ENCODE measurements at regions not wholly inside any gene's neighbourhood (a gene's known extent, or its start where the extent isn't known, plus 50 kb on each side); places are given as distances from the start of the nearest gene placed in this dataset.

DNA sequence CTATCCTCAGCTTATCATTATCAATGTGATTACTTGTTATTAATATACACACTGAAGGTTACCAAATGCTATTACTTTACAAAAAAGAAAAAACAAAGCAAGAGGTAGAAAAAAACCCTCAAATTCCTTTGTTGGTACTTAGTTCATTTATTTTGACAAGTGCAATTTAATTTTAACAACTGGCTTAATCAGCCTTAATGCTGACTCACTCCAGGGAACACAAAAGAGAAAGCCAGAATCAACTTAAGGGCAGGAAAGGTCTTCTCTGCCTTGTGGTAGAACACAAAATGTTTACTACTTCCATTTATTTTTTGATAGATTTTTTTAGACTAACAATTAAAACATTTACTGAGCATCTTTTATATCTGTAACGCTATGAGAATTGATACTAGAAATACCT lies 417.1 kb downstream of the PCDH17 start:
- WGBS (ENCODE audit: insufficient coverage): no CpG with 5 or more reads among the region's 1 CpG
- Histone ChIP-seq H3K79me2 (ENCODE audit: control insufficient read depth, insufficient read depth, low read length) (no peaks in the 10 kb centered on the region), H3K9me3 (ENCODE audit: control extremely low read depth in 1 of 3, control insufficient read depth in 2 of 3, insufficient read depth in 1 of 3, low read length in 2 of 3) (peaks cover 0 to 2% (median 0%) of the 10 kb centered on the region in 3 donors), H3K36me3 (replicated peaks in 1 of 2; ENCODE audit: control extremely low read depth in 1 of 2, control insufficient read depth in 1 of 2, extremely low read depth in 1 of 2, insufficient read depth in 2 of 2, low read length in 1 of 2) (no peaks in the 10 kb centered on the region), H3K4me1 (ENCODE audit: control insufficient read depth in 2 of 2, insufficient read depth in 2 of 2, low read length in 2 of 2) (no peaks in the 10 kb centered on the region), H3K4me2 (replicated peaks; ENCODE audit: low read depth, low read length, poor library complexity, severe bottlenecking) (no peak overlapping the region), H3K9ac (ENCODE audit: low read length) (no peak overlapping the region), H3K27ac (ENCODE audit: low read length in 2 of 2) (no peak overlapping the region), H3K4me3 (ENCODE audit: control extremely low read depth in 1 of 5, extremely low read depth in 1 of 5, insufficient read depth in 1 of 5, low read depth in 2 of 5, low read length in 4 of 5) (no peak overlapping the region), H4K20me1 (ENCODE audit: control insufficient read depth, insufficient read depth, low read length, poor library complexity, severe bottlenecking) (no peaks in the 10 kb centered on the region), H2AFZ (ENCODE audit: insufficient read depth, low read depth, low read length, poor library complexity, severe bottlenecking) (no peak overlapping the region), H3K27me3 (replicated peaks in 1 of 4; ENCODE audit: control extremely low read depth in 1 of 4, control insufficient read depth in 3 of 4, insufficient read depth in 4 of 4, low read length in 3 of 4) (no peaks in the 10 kb centered on the region)
- H3K4me3 Mint-ChIP-seq: no peak overlapping the region
- DNase-seq (no peak), ATAC-seq (ENCODE audit: low read depth) (no peak)
- intact Hi-C loops (cut with micrococcal nuclease): no loop called here
- POLR2A ChIA-PET: no interaction called here
- H3K9me3 Mint-ChIP-seq (ENCODE audit: insufficient read depth): peaks cover 9% of the 10 kb centered on the region
- TF ChIP-seq, protein P1, sequence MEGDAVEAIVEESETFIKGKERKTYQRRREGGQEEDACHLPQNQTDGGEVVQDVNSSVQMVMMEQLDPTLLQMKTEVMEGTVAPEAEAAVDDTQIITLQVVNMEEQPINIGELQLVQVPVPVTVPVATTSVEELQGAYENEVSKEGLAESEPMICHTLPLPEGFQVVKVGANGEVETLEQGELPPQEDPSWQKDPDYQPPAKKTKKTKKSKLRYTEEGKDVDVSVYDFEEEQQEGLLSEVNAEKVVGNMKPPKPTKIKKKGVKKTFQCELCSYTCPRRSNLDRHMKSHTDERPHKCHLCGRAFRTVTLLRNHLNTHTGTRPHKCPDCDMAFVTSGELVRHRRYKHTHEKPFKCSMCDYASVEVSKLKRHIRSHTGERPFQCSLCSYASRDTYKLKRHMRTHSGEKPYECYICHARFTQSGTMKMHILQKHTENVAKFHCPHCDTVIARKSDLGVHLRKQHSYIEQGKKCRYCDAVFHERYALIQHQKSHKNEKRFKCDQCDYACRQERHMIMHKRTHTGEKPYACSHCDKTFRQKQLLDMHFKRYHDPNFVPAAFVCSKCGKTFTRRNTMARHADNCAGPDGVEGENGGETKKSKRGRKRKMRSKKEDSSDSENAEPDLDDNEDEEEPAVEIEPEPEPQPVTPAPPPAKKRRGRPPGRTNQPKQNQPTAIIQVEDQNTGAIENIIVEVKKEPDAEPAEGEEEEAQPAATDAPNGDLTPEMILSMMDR (IDR thresholded peaks at IDR 0.05): no peak
- TF ChIP-seq EZH2 (IDR thresholded peaks at IDR 0.05; ENCODE audit: borderline replicate concordance, insufficient read depth, low read depth, low read length, poor library complexity, severe bottlenecking): no peak
- no peaks in the 10 kb centered on the region for H3K27me3 Mint-ChIP-seq
- H3K27ac Mint-ChIP-seq: no peak overlapping the region
- no peaks in the 10 kb centered on the region for H3K4me1 Mint-ChIP-seq
- CTCF ChIA-PET: no interaction called here

DNA sequence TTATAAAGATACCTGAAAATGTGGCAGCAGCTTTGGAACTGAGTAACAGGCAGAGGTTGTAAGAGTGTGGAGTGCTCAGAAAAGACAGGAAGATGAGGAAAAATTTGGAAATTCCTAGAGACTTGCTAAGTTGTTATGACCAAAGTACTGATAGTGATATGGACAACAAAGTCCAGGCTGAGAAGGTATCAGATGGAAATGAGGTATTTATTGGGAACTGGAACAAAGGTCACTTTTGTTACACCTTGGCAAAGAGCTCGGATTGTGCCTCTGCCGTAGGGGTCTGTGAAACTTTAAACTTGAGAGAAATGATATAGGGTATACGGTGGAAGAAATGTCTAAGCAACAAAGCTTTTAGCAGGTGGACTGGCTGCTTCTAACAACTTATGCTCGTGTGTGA lies 419.9 kb downstream of the PCDH17 start:
- Histone ChIP-seq H3K79me2 (ENCODE audit: control insufficient read depth, insufficient read depth, low read length) (no peaks in the 10 kb centered on the region), H3K9ac (ENCODE audit: low read length) (no peak overlapping the region), H3K4me3 (ENCODE audit: control extremely low read depth in 1 of 5, extremely low read depth in 1 of 5, insufficient read depth in 1 of 5, low read depth in 2 of 5, low read length in 4 of 5) (no peak overlapping the region), H3K4me2 (replicated peaks; ENCODE audit: low read depth, low read length, poor library complexity, severe bottlenecking) (no peak overlapping the region), H2AFZ (ENCODE audit: insufficient read depth, low read depth, low read length, poor library complexity, severe bottlenecking) (no peak overlapping the region), H3K27ac (ENCODE audit: low read length in 2 of 2) (no peak overlapping the region), H3K27me3 (replicated peaks in 1 of 4; ENCODE audit: control extremely low read depth in 1 of 4, control insufficient read depth in 3 of 4, insufficient read depth in 4 of 4, low read length in 3 of 4) (no peaks in the 10 kb centered on the region), H3K9me3 (ENCODE audit: control extremely low read depth in 1 of 3, control insufficient read depth in 2 of 3, insufficient read depth in 1 of 3, low read length in 2 of 3) (peaks cover 0 to 2% (median 0%) of the 10 kb centered on the region in 3 donors), H3K36me3 (replicated peaks in 1 of 2; ENCODE audit: control extremely low read depth in 1 of 2, control insufficient read depth in 1 of 2, extremely low read depth in 1 of 2, insufficient read depth in 2 of 2, low read length in 1 of 2) (no peaks in the 10 kb centered on the region), H3K4me1 (ENCODE audit: control insufficient read depth in 2 of 2, insufficient read depth in 2 of 2, low read length in 2 of 2) (no peaks in the 10 kb centered on the region), H4K20me1 (ENCODE audit: control insufficient read depth, insufficient read depth, low read length, poor library complexity, severe bottlenecking) (no peaks in the 10 kb centered on the region)
- TF ChIP-seq, protein P1 (IDR thresholded peaks at IDR 0.05): no peak
- TF ChIP-seq EZH2 (IDR thresholded peaks at IDR 0.05; ENCODE audit: borderline replicate concordance, insufficient read depth, low read depth, low read length, poor library complexity, severe bottlenecking): no peak
- 85% methylated on average over 3 of the region's 4 CpGs for whole genome bisulfite sequencing (ENCODE audit: insufficient coverage)
- H3K4me3 Mint-ChIP-seq: no peak overlapping the region
- H3K27me3 Mint-ChIP-seq: no peaks in the 10 kb centered on the region
- no peak overlapping the region for H3K27ac Mint-ChIP-seq
- peaks cover 7% of the 10 kb centered on the region for H3K9me3 Mint-ChIP-seq (ENCODE audit: insufficient read depth)
- ATAC-seq (ENCODE audit: low read depth): no peak
- ChIA-PET CTCF (no interaction called here), POLR2A (no interaction called here)
- no peak for DNase-seq
- intact Hi-C loops (cut with micrococcal nuclease): no loop called here
- H3K4me1 Mint-ChIP-seq: no peaks in the 10 kb centered on the region
